ENCODE measurements at regions not wholly inside any gene's neighbourhood (a gene's known extent, or its start where the extent isn't known, plus 50 kb on each side); places are given as distances from the start of the nearest gene placed in this dataset.

DNA sequence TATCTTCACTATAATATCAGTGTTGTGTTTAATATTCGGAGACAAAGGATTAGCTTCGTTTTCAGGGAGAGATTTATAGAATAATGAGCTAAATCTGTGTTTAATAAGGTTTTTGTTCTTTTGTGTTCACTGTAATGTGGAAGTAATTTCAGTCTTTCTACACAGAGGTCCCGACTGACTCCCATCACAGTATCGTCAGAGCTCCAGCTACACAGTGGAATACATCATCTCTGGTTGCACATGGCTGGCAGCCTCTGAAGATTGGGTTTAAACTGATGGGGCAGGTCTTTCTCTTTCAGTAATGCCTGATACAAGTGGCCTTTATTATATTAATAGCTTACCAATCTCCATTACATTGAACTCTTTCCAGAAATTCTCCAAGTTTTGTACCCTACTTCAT, 736.7 kb upstream of the RIOK2 start:
- TF ChIP-seq PAX5 (IDR thresholded peaks at IDR 0.05; ENCODE audit: insufficient read depth, low read length, severe bottlenecking) (no peak), POLR2A (IDR thresholded peaks at IDR 0.05; ENCODE audit: low read depth, low read length) (no peak), POLR2AphosphoS5 (IDR thresholded peaks at IDR 0.05; ENCODE audit: low read depth, low read length) (no peak), TAF1 (IDR thresholded peaks at IDR 0.05; ENCODE audit: low read depth, low read length) (no peak), POU2F2 (IDR thresholded peaks at IDR 0.05; ENCODE audit: low read depth, low read length) (no peak), SPI1 (IDR thresholded peaks at IDR 0.05; ENCODE audit: low read depth, low read length) (no peak)
- FAIRE-seq, result no peak
- DNase-seq (ENCODE audit: insufficient read length, low spot score), result no peak

GRCh38 chr5:97922776-97923175, 739.7 kb upstream of the RIOK2 start:
- FAIRE-seq (no peak), DNase-seq (ENCODE audit: insufficient read length, low spot score) (no peak)
- no peak for TF ChIP-seq POLR2A (IDR thresholded peaks at IDR 0.05; ENCODE audit: low read depth, low read length)
- no peak for TF ChIP-seq SPI1 (IDR thresholded peaks at IDR 0.05; ENCODE audit: low read depth, low read length)

DNA sequence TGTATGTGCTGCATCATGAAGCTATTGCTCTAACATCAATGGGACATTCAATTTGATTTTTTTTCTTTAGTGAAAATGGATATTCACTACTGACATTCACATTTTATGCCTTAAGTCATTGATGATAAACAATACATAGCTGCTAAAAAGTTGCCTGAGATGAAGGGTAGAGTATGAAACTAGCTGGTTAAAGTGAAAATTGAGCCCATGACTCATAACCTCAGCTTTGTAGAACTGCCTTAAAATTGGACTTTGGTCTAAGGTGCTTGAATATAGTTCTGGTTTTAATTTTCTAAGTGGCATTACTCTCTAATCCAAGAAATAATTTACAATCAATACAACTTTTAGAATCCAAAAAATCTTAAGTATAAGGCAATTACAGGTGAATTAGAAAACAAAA, 740.4 kb upstream of the RIOK2 start:
- FAIRE-seq (no peak), DNase-seq (ENCODE audit: insufficient read length, low spot score) (no peak)
- TF ChIP-seq POU2F2 (IDR thresholded peaks at IDR 0.05; ENCODE audit: low read depth, low read length), result no peak

DNA sequence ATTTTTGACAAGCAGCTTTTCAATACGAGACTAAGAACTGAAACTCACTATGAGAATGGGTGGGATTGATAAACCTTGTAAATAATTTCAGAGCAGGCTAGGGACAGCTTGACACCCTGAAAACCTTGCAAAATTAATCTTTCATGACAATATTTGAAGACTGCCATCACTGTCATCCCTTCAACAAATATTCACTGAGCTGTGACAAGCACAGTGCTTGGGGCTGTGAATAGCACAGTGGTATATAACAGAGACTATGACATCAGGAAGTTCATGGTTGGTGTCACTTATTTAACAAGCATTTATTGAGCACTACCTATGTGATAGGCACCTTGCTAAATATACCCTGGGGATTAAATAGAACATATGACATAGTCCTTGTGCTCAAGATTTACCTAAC, 741.0 kb upstream of the RIOK2 start:
- TF ChIP-seq SPI1 (IDR thresholded peaks at IDR 0.05; ENCODE audit: low read depth, low read length), result no peak
- TF ChIP-seq POLR2A (IDR thresholded peaks at IDR 0.05; ENCODE audit: low read depth, low read length), result no peak
- DNase-seq (ENCODE audit: insufficient read length, low spot score) (no peak), FAIRE-seq (peak; percentile 77)

GRCh38 chr5:97929383-97929782, 746.3 kb upstream of the RIOK2 start:
- no peak for TF ChIP-seq SPI1 (IDR thresholded peaks at IDR 0.05; ENCODE audit: low read depth, low read length)
- no peak for FAIRE-seq

GRCh38 chr5:97931829-97932228, 748.8 kb upstream of the RIOK2 start:
- FAIRE-seq (no peak), DNase-seq (ENCODE audit: insufficient read length, low spot score) (no peak)
- no peak for TF ChIP-seq SPI1 (IDR thresholded peaks at IDR 0.05; ENCODE audit: low read depth, low read length)

More at GRCh38 chr5:97929383-97929782, 746.3 kb upstream of the RIOK2 start:
- DNase-seq (ENCODE audit: insufficient read length, low spot score), result no peak

- TF ChIP-seq POLR2AphosphoS5 (IDR thresholded peaks at IDR 0.05; ENCODE audit: low read depth, low read length) (no peak), POU2F2 (IDR thresholded peaks at IDR 0.05; ENCODE audit: low read depth, low read length) (no peak)
- DNase-seq (ENCODE audit: insufficient read length, low spot score) (no peak), FAIRE-seq (no peak)
These were observed 753.2 kb upstream of the RIOK2 start for GRCh38 chr5:97936231-97936630.

- DNase-seq (ENCODE audit: insufficient read length, low spot score) (no peak), FAIRE-seq (no peak)
- TF ChIP-seq TAF1 (IDR thresholded peaks at IDR 0.05; ENCODE audit: low read depth, low read length) (no peak), POLR2AphosphoS5 (IDR thresholded peaks at IDR 0.05; ENCODE audit: low read depth, low read length) (no peak), POLR2A (IDR thresholded peaks at IDR 0.05; ENCODE audit: low read depth, low read length) (no peak), POU2F2 (IDR thresholded peaks at IDR 0.05; ENCODE audit: low read depth, low read length) (no peak)
These were observed 754.8 kb upstream of the RIOK2 start for GRCh38 chr5:97937846-97938245.

DNA sequence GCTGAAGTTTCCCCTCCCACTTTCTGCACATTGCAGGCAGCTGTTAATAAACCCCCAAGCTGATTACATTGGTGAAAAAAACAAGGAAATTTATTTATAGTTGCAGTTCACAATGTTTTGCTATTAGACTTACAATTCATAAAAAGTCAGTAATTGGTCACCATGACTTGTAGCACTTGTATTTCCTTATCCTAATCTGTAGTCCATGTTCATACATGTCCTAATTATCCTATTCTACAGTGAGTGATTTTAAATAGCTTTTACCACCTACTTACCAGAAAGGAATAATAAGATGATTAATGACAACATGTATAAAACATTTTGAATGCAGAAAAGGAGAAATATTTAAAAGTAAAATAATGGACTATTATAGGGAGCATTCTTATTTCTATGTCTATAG, 760.0 kb upstream of the RIOK2 start:
- FAIRE-seq (no peak), DNase-seq (ENCODE audit: insufficient read length, low spot score) (no peak)
- TF ChIP-seq POU2F2 (IDR thresholded peaks at IDR 0.05; ENCODE audit: low read depth, low read length) (no peak), POLR2AphosphoS5 (IDR thresholded peaks at IDR 0.05; ENCODE audit: low read depth, low read length) (no peak), PAX5 (IDR thresholded peaks at IDR 0.05; ENCODE audit: insufficient read depth, low read length, severe bottlenecking) (no peak), TAF1 (IDR thresholded peaks at IDR 0.05; ENCODE audit: low read depth, low read length) (no peak), POLR2A (IDR thresholded peaks at IDR 0.05; ENCODE audit: low read depth, low read length) (no peak)

DNA sequence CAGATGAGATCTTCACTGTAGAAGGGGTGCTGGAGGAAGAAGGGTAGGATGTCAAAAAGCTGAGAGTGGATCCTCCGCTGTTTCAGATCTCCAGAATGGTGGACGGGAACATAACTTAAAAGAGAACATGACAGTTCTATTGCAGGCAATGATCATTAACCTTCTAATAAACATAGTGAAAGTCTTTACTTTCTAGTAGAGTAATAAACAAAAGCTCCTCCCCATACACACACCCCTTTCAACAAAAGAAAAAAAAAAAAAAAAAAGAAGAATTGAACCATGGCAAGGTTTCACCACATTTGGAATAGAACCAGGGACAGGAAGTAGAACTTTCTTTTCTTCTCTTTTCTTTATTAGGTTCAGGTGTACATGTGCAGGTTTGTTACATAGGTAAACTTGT, 768.1 kb upstream of the RIOK2 start:
- no peak for DNase-seq (ENCODE audit: insufficient read length, low spot score)
- FAIRE-seq, result no peak

GRCh38 chr5:97955450-97955849, 772.4 kb upstream of the RIOK2 start:
- no peak for FAIRE-seq
- DNase-seq (ENCODE audit: insufficient read length, low spot score), result no peak
- TF ChIP-seq TAF1 (IDR thresholded peaks at IDR 0.05; ENCODE audit: low read depth, low read length) (no peak), POLR2A (IDR thresholded peaks at IDR 0.05; ENCODE audit: low read depth, low read length) (no peak), POLR2AphosphoS5 (IDR thresholded peaks at IDR 0.05; ENCODE audit: low read depth, low read length) (no peak), SPI1 (IDR thresholded peaks at IDR 0.05; ENCODE audit: low read depth, low read length) (no peak), PAX5 (IDR thresholded peaks at IDR 0.05; ENCODE audit: insufficient read depth, low read length, severe bottlenecking) (no peak), POU2F2 (IDR thresholded peaks at IDR 0.05; ENCODE audit: low read depth, low read length) (no peak)

More for the DNA sequence above, 768.1 kb upstream of the RIOK2 start:
- TF ChIP-seq POLR2AphosphoS5 (IDR thresholded peaks at IDR 0.05; ENCODE audit: low read depth, low read length), result no peak
- TF ChIP-seq POU2F2 (IDR thresholded peaks at IDR 0.05; ENCODE audit: low read depth, low read length), result no peak
- no peak for TF ChIP-seq SPI1 (IDR thresholded peaks at IDR 0.05; ENCODE audit: low read depth, low read length)
- no peak for TF ChIP-seq PAX5 (IDR thresholded peaks at IDR 0.05; ENCODE audit: insufficient read depth, low read length, severe bottlenecking)
- no peak for TF ChIP-seq POLR2A (IDR thresholded peaks at IDR 0.05; ENCODE audit: low read depth, low read length)
- TF ChIP-seq TAF1 (IDR thresholded peaks at IDR 0.05; ENCODE audit: low read depth, low read length), result no peak

DNA sequence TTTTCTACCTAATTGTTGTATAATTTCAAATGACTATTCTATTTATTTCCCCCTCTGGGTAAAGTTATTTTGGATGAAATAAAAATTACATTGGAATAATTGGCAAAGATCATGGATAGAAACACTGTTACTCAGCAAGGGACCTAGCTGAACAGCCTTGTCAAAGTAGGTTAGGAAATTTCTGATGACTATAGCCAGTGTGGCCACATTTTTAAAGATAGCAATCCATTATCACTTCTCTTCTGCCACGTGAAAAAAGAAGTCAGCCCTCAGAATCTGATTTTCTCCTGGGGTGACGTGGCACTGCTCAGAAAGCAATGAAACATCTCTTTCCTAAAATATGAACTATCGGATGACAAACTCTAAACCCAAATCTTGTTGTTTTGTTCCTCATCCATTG, 784.2 kb upstream of the RIOK2 start:
- DNase-seq (ENCODE audit: insufficient read length, low spot score) (no peak), FAIRE-seq (no peak)
- TF ChIP-seq TAF1 (IDR thresholded peaks at IDR 0.05; ENCODE audit: low read depth, low read length), result no peak
- no peak for TF ChIP-seq POLR2A (IDR thresholded peaks at IDR 0.05; ENCODE audit: low read depth, low read length)
- TF ChIP-seq SPI1 (IDR thresholded peaks at IDR 0.05; ENCODE audit: low read depth, low read length), result no peak
- no peak for TF ChIP-seq PAX5 (IDR thresholded peaks at IDR 0.05; ENCODE audit: insufficient read depth, low read length, severe bottlenecking)
- TF ChIP-seq POU2F2 (IDR thresholded peaks at IDR 0.05; ENCODE audit: low read depth, low read length), result no peak
- no peak for TF ChIP-seq POLR2AphosphoS5 (IDR thresholded peaks at IDR 0.05; ENCODE audit: low read depth, low read length)
